ENCODE measurements at regions not wholly inside any gene's neighbourhood (a gene's known extent, or its start where the extent isn't known, plus 50 kb on each side); places are given as distances from the start of the nearest gene placed in this dataset.

DNA sequence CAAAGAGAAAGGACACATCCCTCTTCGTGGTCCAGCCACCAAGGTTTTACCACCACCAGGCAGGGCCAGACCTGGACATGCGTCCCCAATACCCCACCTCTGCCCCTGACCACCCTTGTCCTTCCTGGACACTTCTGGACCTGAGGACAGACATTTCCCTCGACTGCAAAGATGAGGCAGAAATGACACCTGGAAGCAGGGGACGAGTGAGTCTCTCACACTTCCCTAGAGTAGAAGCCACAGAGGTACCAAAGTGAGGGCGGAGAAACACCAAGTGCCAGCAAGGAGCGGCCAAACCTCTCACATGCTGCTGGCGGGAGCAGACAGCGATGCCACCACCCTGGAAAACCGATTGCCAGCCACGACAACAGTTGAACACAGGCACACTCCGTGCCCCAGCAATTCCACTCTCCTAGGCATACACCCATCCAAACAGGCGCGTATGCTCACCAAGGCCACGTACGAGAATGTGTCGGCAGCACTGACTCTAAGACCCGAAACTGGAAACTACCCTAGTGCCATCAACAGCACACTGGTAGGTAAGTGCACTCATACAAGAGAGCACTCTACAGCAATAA, 207.0 kb upstream of the NSMCE3 start:
- TF ChIP-seq CTCF (conservative IDR thresholded peaks at IDR 0.05), result no peak
- no peak for TF ChIP-seq ZFX (IDR thresholded peaks at IDR 0.05)

All from C4-2B (cell line).